ENCODE measurements at regions not wholly inside any gene's neighbourhood (a gene's known extent, or its start where the extent isn't known, plus 50 kb on each side); places are given as distances from the start of the nearest gene placed in this dataset.

- no peak for DNase-seq (ENCODE audit: low spot score)
These were observed 649.4 kb downstream of the NPHP4 start for GRCh38 chr1:5342830-5343229.

DNA sequence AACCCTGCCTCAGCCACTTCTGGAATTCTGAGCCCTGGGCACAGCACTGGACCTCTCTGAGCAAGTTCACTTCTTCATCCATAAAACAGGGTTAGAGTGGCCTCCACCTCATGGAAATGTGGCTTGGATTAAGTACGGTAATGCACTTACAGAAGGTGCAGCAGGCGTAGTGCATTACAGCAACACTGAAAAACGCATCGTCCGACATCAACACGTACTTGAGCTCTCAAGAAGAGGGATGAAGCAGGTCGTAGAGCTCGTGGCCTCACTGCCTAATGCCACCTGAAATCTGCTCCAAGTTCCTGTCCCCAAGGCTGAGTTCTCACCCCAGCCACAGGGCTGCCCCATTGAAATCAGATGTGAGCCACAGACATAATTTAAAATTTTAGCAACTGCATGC lies 650.1 kb downstream of the NPHP4 start:
- no peak for DNase-seq (ENCODE audit: low spot score)

GRCh38 chr1:5341471-5341870 lies 650.8 kb downstream of the NPHP4 start:
- DNase-seq (ENCODE audit: low spot score): no peak

DNA sequence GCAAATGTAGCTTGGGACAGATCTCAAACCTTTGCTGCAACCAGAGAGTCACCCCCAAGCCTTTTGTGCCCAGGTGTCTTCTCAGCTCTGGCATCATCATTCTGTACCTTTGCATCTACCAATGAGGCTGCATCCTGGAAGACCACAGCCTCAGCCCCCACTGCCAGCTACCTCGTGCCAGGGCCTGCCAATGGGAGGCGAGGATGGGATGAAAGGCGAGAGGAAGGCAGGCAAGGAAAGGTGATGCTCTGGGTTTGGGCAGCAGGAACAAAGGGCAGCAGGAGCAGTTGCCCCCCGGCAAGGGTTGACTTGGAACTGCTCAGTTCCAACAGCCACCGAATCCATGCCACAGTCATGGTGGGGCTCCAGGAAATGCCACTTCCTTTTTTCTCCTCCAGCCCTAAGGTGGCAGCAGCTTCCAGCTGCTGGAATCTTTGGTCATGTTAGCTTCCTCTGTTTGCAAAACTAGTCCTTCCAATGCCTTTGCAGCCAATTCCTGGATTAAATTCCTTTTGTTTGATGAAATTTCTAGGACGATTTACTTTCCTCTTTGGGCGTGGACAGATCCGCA lies 651.6 kb downstream of the NPHP4 start:
- DNase-seq (ENCODE audit: low spot score): no peak

DNA sequence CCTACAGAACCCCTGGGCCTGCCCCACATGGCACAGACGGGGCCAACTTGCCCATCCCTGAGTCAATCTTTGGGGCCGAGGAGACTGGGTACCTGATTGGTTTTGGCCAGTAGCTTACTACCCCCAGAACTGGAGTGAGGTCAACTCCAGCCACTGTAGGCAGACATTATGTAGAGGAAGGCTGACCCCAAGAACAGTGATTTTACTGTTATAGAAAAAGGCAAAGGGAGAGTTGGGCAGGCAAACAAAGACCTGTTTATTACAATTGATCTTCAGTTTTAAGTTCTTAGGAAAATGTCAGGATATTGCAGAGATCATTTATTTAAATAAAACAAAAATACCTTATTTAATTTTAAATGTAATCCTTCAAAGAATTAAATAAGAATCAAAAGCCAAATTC lies 653.8 kb downstream of the NPHP4 start:
- no peak for DNase-seq (ENCODE audit: low spot score)

- no peak for DNase-seq (ENCODE audit: low spot score)
These were observed 658.9 kb downstream of the NPHP4 start for GRCh38 chr1:5333291-5333690.

DNA sequence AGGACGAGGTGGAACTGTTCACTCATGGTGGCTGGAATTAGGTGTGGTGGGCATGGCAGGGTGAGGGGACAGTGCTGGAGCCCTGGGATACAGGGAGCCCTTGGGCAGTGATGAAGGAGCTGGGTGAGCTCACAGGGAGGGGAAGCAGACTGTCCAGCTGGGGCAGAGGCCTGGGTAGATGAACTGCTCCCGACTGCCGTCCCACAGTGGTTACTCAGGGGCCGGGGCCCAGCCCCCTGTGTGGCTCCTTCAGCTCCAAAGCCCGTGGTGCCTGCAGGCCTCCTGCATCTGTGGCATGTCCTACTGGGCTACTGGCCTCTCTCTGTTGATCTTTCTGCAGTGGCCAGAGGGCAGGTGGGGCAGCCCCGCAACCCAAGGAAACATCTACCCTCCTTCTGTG lies 661.1 kb downstream of the NPHP4 start:
- no peak for DNase-seq (ENCODE audit: low spot score)

- no peak for DNase-seq (ENCODE audit: low spot score)
These were observed 663.0 kb downstream of the NPHP4 start for GRCh38 chr1:5329068-5329739.

DNA sequence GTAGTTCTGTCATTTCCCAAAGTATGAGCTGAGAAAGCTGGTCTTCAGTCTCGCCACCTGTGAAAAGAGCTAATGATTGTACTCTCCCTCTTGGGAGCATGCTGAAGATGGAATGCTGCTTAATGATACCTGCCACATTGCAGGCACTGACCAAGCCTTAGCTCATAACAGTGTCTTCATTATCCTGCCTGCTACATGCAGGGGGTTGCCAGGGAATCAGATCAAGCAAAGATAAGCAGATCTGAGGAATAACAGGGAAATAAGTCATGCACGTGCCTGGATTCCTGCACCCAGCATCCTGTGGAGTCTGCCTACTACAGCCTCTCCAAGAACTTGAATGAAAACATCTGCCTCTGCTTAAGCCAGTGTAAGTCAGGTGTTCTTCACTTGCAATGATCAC lies 667.3 kb downstream of the NPHP4 start:
- DNase-seq (ENCODE audit: low spot score): no peak

GRCh38 chr1:5318143-5318816 lies 663.9 kb downstream of the AJAP1 start:
- DNase-seq (ENCODE audit: low spot score): no peak

DNA sequence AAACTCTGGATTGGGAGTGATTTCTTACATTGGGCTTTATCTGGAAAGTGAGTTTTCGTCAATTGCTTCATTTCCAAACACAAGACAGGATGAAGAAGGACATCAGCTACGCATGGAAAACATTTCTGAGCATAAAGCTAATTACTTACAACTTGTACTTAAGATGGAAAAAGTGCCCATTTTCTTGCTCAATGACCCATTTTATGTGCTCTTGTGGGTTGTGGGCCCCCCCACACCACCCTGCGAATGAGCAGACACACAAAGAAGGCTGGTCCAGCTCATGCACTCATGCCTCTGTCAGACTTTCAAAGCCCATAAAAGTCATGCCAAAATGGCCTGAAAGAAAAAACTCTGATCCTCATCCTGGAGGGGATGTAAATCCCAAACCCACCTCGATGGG lies 663.0 kb downstream of the AJAP1 start:
- no peak for DNase-seq (ENCODE audit: low spot score)

GRCh38 chr1:5312862-5313261 lies 658.5 kb downstream of the AJAP1 start:
- DNase-seq (ENCODE audit: low spot score): no peak

DNA sequence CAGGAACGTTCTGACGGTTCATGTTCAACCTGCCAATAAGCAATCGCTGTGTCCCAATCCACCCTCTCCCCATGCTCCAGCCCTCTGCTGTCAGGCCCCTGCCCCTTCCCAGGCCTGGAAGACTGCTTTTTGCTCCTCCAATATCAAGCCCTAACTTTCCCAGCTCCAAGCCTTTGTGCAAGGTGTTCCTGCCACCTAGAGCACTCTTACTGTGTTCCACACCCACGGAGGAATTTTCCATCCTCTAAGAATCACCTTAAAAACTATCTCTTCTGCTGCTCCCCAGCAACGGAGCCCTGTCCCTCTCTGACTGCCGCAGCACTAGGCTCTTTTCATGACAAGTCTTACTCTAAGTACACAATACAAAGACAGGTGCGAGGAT lies 657.9 kb downstream of the AJAP1 start:
- DNase-seq (ENCODE audit: low spot score): no peak

GRCh38 chr1:5311634-5312292 lies 657.4 kb downstream of the AJAP1 start:
- no peak for DNase-seq (ENCODE audit: low spot score)

- DNase-seq (ENCODE audit: low spot score): no peak
These were observed 656.7 kb downstream of the AJAP1 start for GRCh38 chr1:5311147-5311546.

DNA sequence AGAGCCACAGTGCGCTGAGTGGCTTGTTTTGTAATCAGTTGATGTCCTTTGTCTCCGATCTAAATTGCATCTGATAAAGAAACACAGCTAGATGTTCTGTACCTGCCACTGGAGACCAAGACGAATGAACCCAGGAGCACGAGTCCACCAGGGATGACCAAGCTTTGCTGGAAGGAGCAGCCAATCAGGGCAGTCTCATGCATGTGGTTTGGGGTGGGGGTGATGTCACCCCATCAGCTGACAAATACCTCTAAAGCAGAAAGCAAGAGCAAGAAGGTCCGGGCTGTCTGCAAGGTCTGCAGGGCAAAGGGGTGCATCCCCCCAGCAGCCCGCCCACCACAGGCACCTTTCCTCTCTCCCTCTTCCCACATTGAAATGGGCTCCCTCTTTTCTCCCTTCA lies 653.8 kb downstream of the AJAP1 start:
- no peak for DNase-seq (ENCODE audit: low spot score)

DNA sequence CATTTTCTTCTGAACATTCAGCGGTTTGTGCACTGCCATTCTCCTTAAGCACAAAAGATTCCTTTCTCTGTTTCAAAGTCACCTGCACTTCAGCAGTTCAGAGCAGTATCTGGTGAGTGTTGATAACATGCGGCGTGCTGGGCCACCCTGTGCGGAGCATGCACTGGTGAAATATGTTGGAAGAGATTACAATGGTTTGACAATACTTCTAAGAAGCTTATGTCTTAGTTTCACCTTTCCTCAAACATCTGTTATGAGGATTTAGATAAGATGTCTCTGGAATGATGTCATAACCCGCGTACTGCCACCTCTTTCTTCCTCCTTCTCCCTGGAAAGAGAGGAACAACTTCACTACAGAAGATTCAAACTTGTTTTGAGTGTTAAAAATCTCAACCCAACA lies 650.3 kb downstream of the AJAP1 start:
- DNase-seq (ENCODE audit: low spot score): no peak

DNA sequence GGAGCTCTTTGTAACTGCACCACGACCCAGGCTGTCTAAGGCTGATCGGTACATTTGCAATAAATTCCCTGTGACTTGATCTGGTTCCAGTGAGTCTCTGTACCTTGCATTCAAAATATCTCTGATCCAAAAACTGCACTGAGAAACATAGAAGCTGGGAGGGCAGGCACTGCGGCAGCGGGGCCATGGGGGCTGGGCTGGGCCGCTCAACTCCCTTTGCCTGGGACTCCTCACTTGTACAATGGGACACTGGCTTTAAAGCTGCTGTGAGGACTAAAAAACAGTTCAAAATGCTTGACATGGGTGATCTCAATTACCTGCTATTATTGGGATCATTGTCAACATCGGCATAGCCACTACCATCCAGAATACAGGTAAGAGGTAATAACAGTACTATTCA lies 644.0 kb downstream of the AJAP1 start:
- no peak for DNase-seq (ENCODE audit: low spot score)

- no peak for DNase-seq (ENCODE audit: low spot score)
These were observed 643.5 kb downstream of the AJAP1 start for GRCh38 chr1:5297886-5298239.

DNA sequence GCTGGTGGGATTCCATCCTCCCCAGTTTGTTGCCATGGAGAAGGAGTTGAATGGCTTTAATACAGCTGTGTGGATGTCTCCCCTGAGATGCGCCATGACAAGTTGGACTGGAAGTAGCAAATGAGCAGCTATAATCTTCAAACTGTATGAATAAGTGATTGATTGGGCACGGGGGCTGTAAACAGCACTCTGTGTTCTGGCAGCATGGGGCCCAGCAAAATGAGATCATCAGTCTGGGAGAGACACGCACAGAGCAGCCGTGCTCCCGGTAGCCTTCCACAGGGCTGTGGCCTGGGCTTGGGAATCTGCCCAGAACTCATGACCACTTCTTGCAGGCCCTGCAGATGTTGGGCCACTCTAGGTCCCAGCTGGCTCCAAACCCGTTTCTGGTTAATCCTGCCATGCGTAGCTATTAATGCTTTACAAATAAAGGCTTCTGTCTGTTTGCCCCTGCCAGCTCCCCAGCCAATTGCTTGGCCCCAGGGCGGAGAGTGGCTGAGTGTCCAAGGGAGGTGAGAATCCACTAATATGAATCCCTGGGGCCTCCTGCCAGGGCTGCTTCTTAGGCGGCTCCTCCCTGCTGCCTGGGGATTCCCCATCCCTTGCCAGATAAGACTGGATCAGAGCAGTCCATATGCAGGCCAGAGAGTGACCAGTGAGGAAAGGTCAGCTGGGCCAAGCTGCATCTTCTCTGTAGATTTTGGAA lies 642.9 kb downstream of the AJAP1 start:
- no peak for DNase-seq (ENCODE audit: low spot score)

GRCh38 chr1:5296557-5297179 lies 642.3 kb downstream of the AJAP1 start:
- DNase-seq (ENCODE audit: low spot score): no peak

DNA sequence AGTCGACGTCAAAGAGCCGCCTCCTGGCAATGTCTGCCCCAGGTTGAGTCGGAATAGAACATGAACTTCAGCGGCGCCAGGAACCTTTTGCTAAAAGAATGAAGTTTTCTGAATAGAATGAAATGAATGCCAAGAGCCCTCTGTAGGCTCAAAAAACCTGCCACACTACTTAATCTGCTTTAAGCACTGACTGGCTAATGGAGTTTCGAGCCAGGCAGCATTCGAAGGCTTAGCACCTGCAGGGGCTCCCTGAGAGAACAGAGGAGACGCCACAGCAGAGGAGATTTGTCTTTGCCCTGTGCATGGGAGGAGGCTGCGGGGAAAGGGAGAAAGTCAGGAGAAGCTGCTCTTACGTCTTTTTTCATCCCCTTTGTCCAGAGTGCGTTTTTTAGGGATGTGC lies 641.7 kb downstream of the AJAP1 start:
- no peak for DNase-seq (ENCODE audit: low spot score)
